HPDE6-E6E7 (cell line): ENCODE measurements at regions not wholly inside any gene's neighbourhood (a gene's known extent, or its start where the extent isn't known, plus 50 kb on each side); places are given as distances from the start of the nearest gene placed in this dataset.
A peak's percentile ranks its signal among the peaks of the same experiment; 100 is the strongest.
"Not testable (repeated sequence)": the region's sequence is repeated elsewhere in the genome, so short reads cannot be mapped to it uniquely, and the experiment has no call there.

Source experiments
- DNase-seq: peaks from one replicate; pipeline ENCODE4 v3.0.0; 2011; ENCODE audit warnings: missing footprints; ENCODE audit errors: extremely low spot score

GRCh38 chr2:215832791-215833190 lies 180.6 kb downstream of the MREG start:
- no peak for DNase-seq

GRCh38 chr2:215831296-215831913 lies 181.9 kb downstream of the MREG start:
- no peak for DNase-seq

- peak; percentile 49 for DNase-seq
Observed at GRCh38 chr2:215830304-215830703, 183.0 kb downstream of the MREG start.

GRCh38 chr2:215829261-215829660 lies 184.1 kb downstream of the MREG start:
- DNase-seq = no peak

GRCh38 chr2:215828528-215829184 lies 184.7 kb downstream of the MREG start:
- peak; percentile 47 for DNase-seq

- DNase-seq = no peak
Observed at GRCh38 chr2:215826838-215827441, 186.4 kb downstream of the MREG start.

- DNase-seq = no peak
Observed at GRCh38 chr2:215826376-215826775, 187.0 kb downstream of the MREG start.

GRCh38 chr2:215825707-215826106 lies 187.6 kb downstream of the MREG start:
- no peak for DNase-seq

GRCh38 chr2:215821298-215821697 lies 192.1 kb downstream of the MREG start:
- not testable (repeated sequence) for DNase-seq

- not testable (repeated sequence) for DNase-seq
Observed at GRCh38 chr2:215819713-215820112, 193.6 kb downstream of the MREG start.

GRCh38 chr2:215817046-215817445 lies 196.3 kb downstream of the MREG start:
- no peak for DNase-seq

GRCh38 chr2:215816424-215816823 lies 196.9 kb downstream of the MREG start:
- DNase-seq = no peak

- DNase-seq = no peak
Observed at GRCh38 chr2:215815960-215816359, 197.4 kb downstream of the MREG start.

GRCh38 chr2:215812966-215813365 lies 200.4 kb downstream of the MREG start:
- no peak for DNase-seq

GRCh38 chr2:215811409-215812345 lies 201.7 kb downstream of the MREG start:
- no peak for DNase-seq

GRCh38 chr2:215811003-215811402 lies 202.3 kb downstream of the MREG start:
- DNase-seq = no peak

GRCh38 chr2:215808996-215809395 lies 204.4 kb downstream of the MREG start:
- DNase-seq = no peak

GRCh38 chr2:215808194-215808593 lies 205.2 kb downstream of the MREG start:
- DNase-seq = no peak

GRCh38 chr2:215805493-215805892 lies 207.9 kb downstream of the MREG start:
- no peak for DNase-seq

- no peak for DNase-seq
Observed at GRCh38 chr2:215803150-215803549, 210.2 kb downstream of the MREG start.

GRCh38 chr2:215799194-215799593 lies 214.2 kb downstream of the MREG start:
- DNase-seq = no peak

GRCh38 chr2:215797676-215798075 lies 215.7 kb downstream of the MREG start:
- no peak for DNase-seq
